OCI-LY3 (cell line): ENCODE measurements at regions not wholly inside any gene's neighbourhood (a gene's known extent, or its start where the extent isn't known, plus 50 kb on each side); places are given as distances from the start of the nearest gene placed in this dataset.

ENCODE experiments used
- H2AFZ ChIP-seq: fragments of 200-600, 300-600 bp; shearing (Covaris generic); 2 replicates; pipeline ENCODE4 v1.6.0; 2014; ENCODE audit warnings: antibody characterized with exemption, low read depth, low read length
- H3K27ac ChIP-seq: fragments of 200-600, 300-600 bp; sonication (generic); 2 replicates; pipeline ENCODE4 v1.5.1; 2014; ENCODE audit warnings: mild to moderate bottlenecking, low read length, moderate library complexity, mixed read lengths
- H3K27me3 ChIP-seq: fragments of 200-600, 300-600 bp; sonication (generic); 2 replicates; pipeline ENCODE4 v1.6.1; 2014; ENCODE audit warnings: low read depth, low read length, mixed read lengths
- H3K36me3 ChIP-seq: fragments of 200-600, 300-600 bp; sonication (generic); replicated peaks from 2 replicates; pipeline ENCODE3; 2014; ENCODE audit warnings: low read depth, low read length, mixed read lengths
- H3K4me1 ChIP-seq: fragments of 300-600, 200-600 bp; sonication (generic); 2 replicates; pipeline ENCODE4 v1.6.1; 2014; ENCODE audit warnings: low read length, mixed read lengths
- H3K4me2 ChIP-seq: fragments of 200-600, 300-600 bp; sonication (generic); 2 replicates; pipeline ENCODE4 v1.6.1; 2014; ENCODE audit warnings: low read length, mixed read lengths
- H3K4me3 ChIP-seq: fragments of 300-600, 200-600 bp; sonication (generic); 2 replicates; pipeline ENCODE4 v1.5.1; 2014; ENCODE audit warnings: antibody characterized with exemption, mild to moderate bottlenecking, low read length, moderate library complexity
- H3K79me2 ChIP-seq: fragments of 300-600, 200-600 bp; shearing (Covaris generic); 2 replicates; pipeline ENCODE4 v1.6.1; 2014; ENCODE audit warnings: mild to moderate bottlenecking, low read length, mixed read lengths
- H3K9ac ChIP-seq: fragments of 300-600, 200-600 bp; shearing (Covaris generic); 2 replicates; pipeline ENCODE4 v1.6.0; 2014; ENCODE audit warnings: mild to moderate bottlenecking, low read length, moderate library complexity
- H3K9me3 ChIP-seq: fragments of 200-600, 300-600 bp; shearing (Covaris generic); 2 replicates; pipeline ENCODE4 v1.6.1; 2014; ENCODE audit warnings: low read length, mixed read lengths; ENCODE audit not compliant: insufficient read depth
- H4K20me1 ChIP-seq: fragments of 200-600, 300-600 bp; sonication (generic); 2 replicates; pipeline ENCODE4 v1.6.1; 2016; ENCODE audit warnings: low read length, mixed read lengths; ENCODE audit not compliant: insufficient read depth
- CTCF ChIP-seq: fragments of 200-600, 300-600 bp; sonication (generic); IDR thresholded peaks from 2 replicates; pipeline ENCODE4 v1.5.1; 2014; ENCODE audit warnings: antibody characterized with exemption, low read length, low read depth
- EZH2phosphoT487 ChIP-seq: fragments of 200-600 bp; shearing (Covaris generic); IDR thresholded peaks from 2 replicates; pipeline ENCODE4 v1.6.1; 2018; ENCODE audit warnings: antibody characterized with exemption, mixed run types, low read depth

- Histone ChIP-seq H3K27me3 (no peaks in the 10 kb centered on the region), H3K4me1 (no peaks in the 10 kb centered on the region), H3K9me3 (no peaks in the 10 kb centered on the region), H3K79me2 (no peaks in the 10 kb centered on the region), H2AFZ (no peak overlapping the region), H3K4me3 (no peak overlapping the region), H4K20me1 (no peaks in the 10 kb centered on the region), H3K36me3 (no peaks in the 10 kb centered on the region), H3K4me2 (no peak overlapping the region), H3K9ac (no peak overlapping the region), H3K27ac (no peak overlapping the region)
- TF ChIP-seq EZH2phosphoT487: no peak
- TF ChIP-seq CTCF: no peak
These were observed 280.6 kb downstream of the SMOC2 start for GRCh38 chr6:168721571-168721970.

GRCh38 chr6:168719901-168720300 is 278.9 kb downstream of the SMOC2 start:
- Histone ChIP-seq H4K20me1 (no peaks in the 10 kb centered on the region), H3K27ac (no peak overlapping the region), H3K27me3 (no peaks in the 10 kb centered on the region), H3K9ac (no peak overlapping the region), H3K36me3 (no peaks in the 10 kb centered on the region), H2AFZ (no peak overlapping the region), H3K79me2 (no peaks in the 10 kb centered on the region), H3K4me3 (no peak overlapping the region), H3K4me1 (no peaks in the 10 kb centered on the region), H3K9me3 (no peaks in the 10 kb centered on the region), H3K4me2 (no peak overlapping the region)
- no peak for TF ChIP-seq EZH2phosphoT487
- no peak for TF ChIP-seq CTCF

GRCh38 chr6:168718821-168719475 is 278.0 kb downstream of the SMOC2 start:
- H3K27ac ChIP-seq: no peak overlapping the region
- no peaks in the 10 kb centered on the region for H4K20me1 ChIP-seq
- H3K36me3 ChIP-seq: no peaks in the 10 kb centered on the region
- H3K4me1 ChIP-seq: no peaks in the 10 kb centered on the region
- H3K4me3 ChIP-seq: no peak overlapping the region
- no peaks in the 10 kb centered on the region for H3K79me2 ChIP-seq
- no peaks in the 10 kb centered on the region for H3K9me3 ChIP-seq
- no peak overlapping the region for H3K9ac ChIP-seq
- no peak for TF ChIP-seq CTCF
- H3K4me2 ChIP-seq: no peak overlapping the region
- no peak overlapping the region for H2AFZ ChIP-seq
- no peaks in the 10 kb centered on the region for H3K27me3 ChIP-seq
